Vagina (tissue), 2 donors: ENCODE measurements at regions not wholly inside any gene's neighbourhood (a gene's known extent, or its start where the extent isn't known, plus 50 kb on each side); places are given as distances from the start of the nearest gene placed in this dataset.

ENCODE experiments used
- DNase-seq, 2 donors: peaks; one replicate each; pipeline ENCODE4 v3.0.0-alpha.2; 2017; ENCODE audit errors: extremely low spot score in 2 of 2
- H3K27ac ChIP-seq: fragments of 200-600 bp; sonication (generic); one replicate; pipeline ENCODE4 v1.5.1; 2019
- H3K27me3 ChIP-seq: fragments of 200-600 bp; sonication (generic); one replicate; pipeline ENCODE4 v1.5.1; 2019
- H3K36me3 ChIP-seq, 2 donors: fragments of 200-600 bp; sonication (generic); one replicate each; pipeline ENCODE4 v1.5.1; 2017 to 2019
- H3K4me1 ChIP-seq: fragments of 200-600 bp; sonication (generic); one replicate; pipeline ENCODE4 v1.5.1; 2019
- H3K4me3 ChIP-seq, 2 donors: fragments of 200-600 bp; sonication (generic); 1 replicate in 1 of 2; 2 replicates in 1 of 2; pipeline ENCODE4 v1.5.1; 2016 to 2019
- H3K9me3 ChIP-seq: fragments of 200-600 bp; sonication (generic); one replicate; pipeline ENCODE4 v1.5.1; 2019
- POLR2A ChIP-seq, 2 donors: fragments of 450-650 bp; IDR thresholded peaks; one replicate each; pipeline ENCODE4 v1.6.1; 2017; ENCODE audit warnings: antibody characterized with exemption in 2 of 2, mild to moderate bottlenecking in 2 of 2, moderate library complexity in 2 of 2
- POLR2AphosphoS5 ChIP-seq, 2 donors: sonication (generic); formaldehyde crosslinking; IDR thresholded peaks; one replicate each; pipeline ENCODE4 v1.9.0; 2017; ENCODE audit warnings: antibody characterized with exemption in 2 of 2, mild to moderate bottlenecking in 2 of 2, low read depth in 1 of 2; ENCODE audit not compliant: insufficient read depth in 1 of 2
- intact Hi-C: fragments of 100-400 bp; cut with DNase I; formaldehyde crosslinking; loops from one replicate; pipeline ENCODE4 v1.15.1; 2023
- TF ChIP-seq, protein P1 (sequence below), 3 experiments: fragments of 450-650 bp in 2 of 3; fragments of 200-600 bp in 1 of 3; sonication (generic) in 1 of 3; IDR thresholded peaks; one replicate each; pipeline ENCODE4 v1.5.1; 2017 to 2019; ENCODE audit warnings: antibody characterized with exemption in 3 of 3, mild to moderate bottlenecking in 2 of 3, moderate library complexity in 2 of 3

DNA sequence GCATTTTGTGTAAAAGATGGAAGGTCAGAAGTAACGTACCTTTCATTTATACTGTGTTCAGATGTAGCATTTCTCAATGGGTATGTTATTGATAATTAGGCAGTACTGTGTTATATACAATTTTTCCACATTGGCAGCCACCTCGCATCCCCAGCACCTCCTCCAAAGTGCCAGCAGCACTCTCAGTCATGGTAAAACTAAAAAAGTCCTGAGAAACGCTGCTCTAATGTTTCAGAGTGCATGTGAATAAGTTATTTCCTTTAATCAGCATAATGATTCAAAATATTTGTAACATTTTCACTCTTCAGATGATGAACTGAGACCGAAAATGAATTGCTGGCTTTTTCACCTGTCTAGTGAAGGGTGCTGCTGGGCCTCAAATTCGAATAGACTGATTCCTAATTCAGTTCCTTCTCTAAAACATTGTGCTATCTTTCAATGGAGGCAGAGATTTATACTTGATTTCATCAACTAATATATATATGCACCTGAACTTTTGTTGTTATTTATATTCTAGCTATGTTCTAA lies 79.9 kb upstream of the ANKRD55 start:
- no peaks in the 10 kb centered on the region for H3K27me3 ChIP-seq
- DNase-seq = no peak

DNA sequence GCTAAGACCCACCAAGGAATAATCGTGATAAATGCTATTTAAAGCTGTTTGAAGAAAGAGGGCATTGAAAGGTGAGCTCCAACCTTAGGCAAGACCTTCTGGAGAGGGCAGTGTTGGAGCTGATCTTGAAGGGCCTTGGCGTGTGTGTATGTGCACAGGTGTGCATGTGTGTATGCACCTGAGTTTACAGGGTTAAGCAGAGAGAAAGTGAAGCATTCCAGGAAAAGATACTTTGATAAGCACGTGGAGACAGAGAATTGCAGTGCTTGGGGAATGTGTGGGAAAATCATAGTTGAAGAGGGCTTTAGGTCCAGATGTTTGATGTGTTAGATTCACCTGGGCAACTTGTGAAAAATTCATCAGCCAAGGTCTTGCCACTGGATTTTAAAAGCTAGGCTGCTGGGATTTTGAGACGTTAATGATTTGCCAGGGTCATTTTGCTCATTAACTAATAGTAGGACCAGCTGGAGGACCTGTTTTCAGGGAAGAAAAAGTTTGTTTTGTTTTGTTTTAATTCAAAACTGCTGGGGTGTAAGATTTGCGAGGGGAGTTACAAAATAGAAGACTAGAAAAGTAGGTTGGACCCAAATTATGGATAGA lies 78.3 kb upstream of the ANKRD55 start:
- no peaks in the 10 kb centered on the region for H3K36me3 ChIP-seq
- H3K27me3 ChIP-seq = no peaks in the 10 kb centered on the region
- no peak overlapping the region for H3K27ac ChIP-seq
- DNase-seq = no peak
- H3K9me3 ChIP-seq = no peaks in the 10 kb centered on the region
- no peak overlapping the region for H3K4me3 ChIP-seq
- TF ChIP-seq, protein P1, sequence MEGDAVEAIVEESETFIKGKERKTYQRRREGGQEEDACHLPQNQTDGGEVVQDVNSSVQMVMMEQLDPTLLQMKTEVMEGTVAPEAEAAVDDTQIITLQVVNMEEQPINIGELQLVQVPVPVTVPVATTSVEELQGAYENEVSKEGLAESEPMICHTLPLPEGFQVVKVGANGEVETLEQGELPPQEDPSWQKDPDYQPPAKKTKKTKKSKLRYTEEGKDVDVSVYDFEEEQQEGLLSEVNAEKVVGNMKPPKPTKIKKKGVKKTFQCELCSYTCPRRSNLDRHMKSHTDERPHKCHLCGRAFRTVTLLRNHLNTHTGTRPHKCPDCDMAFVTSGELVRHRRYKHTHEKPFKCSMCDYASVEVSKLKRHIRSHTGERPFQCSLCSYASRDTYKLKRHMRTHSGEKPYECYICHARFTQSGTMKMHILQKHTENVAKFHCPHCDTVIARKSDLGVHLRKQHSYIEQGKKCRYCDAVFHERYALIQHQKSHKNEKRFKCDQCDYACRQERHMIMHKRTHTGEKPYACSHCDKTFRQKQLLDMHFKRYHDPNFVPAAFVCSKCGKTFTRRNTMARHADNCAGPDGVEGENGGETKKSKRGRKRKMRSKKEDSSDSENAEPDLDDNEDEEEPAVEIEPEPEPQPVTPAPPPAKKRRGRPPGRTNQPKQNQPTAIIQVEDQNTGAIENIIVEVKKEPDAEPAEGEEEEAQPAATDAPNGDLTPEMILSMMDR (IDR thresholded peaks at IDR 0.05) = no peak
- no peak for TF ChIP-seq POLR2AphosphoS5 (IDR thresholded peaks at IDR 0.05; ENCODE audit: insufficient read depth in 1 of 2, low read depth in 1 of 2)
- no peak for TF ChIP-seq POLR2A (IDR thresholded peaks at IDR 0.05)
- peaks cover 5% of the 10 kb centered on the region for H3K4me1 ChIP-seq
- intact Hi-C loops = no loop called here

More for the DNA sequence above, 79.9 kb upstream of the ANKRD55 start:
- TF ChIP-seq POLR2A (IDR thresholded peaks at IDR 0.05) = no peak
- no peak for TF ChIP-seq POLR2AphosphoS5 (IDR thresholded peaks at IDR 0.05; ENCODE audit: insufficient read depth in 1 of 2, low read depth in 1 of 2)
- TF ChIP-seq, protein P1 (IDR thresholded peaks at IDR 0.05) = no peak
- Histone ChIP-seq H3K4me3 (no peak overlapping the region), H3K27ac (no peak overlapping the region), H3K4me1 (peaks cover 5% of the 10 kb centered on the region), H3K36me3 (no peaks in the 10 kb centered on the region), H3K9me3 (no peaks in the 10 kb centered on the region)
- intact Hi-C loops = no loop called here

DNA sequence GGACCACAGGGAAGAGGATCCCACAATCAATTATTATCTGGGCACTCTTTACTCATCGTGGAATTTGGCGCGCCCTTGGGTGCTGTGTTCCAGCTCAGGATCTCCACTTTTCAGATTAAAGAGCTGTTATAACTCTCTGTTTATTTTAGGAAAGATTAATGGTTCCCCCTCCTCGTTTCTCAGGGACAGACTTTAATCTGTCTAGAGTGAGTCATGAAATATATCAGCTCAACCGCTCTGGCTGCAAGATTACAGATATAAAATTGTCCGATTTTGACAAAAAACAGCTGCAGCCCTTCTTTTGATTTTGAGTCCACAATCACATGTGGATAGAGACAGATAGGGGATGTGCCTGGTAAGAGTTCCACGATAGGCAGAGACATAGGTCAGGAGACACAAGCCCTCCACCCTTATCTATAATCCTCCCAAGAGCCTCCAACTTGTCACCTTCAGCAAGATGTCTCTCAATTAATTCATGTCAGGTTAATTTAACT lies 77.6 kb upstream of the ANKRD55 start:
- no peaks in the 10 kb centered on the region for H3K9me3 ChIP-seq
- H3K27me3 ChIP-seq = no peaks in the 10 kb centered on the region
- H3K4me1 ChIP-seq = peaks cover 7% of the 10 kb centered on the region
- TF ChIP-seq POLR2AphosphoS5 (IDR thresholded peaks at IDR 0.05; ENCODE audit: insufficient read depth in 1 of 2, low read depth in 1 of 2) (no peak), POLR2A (IDR thresholded peaks at IDR 0.05) (no peak)
- TF ChIP-seq, protein P1 (IDR thresholded peaks at IDR 0.05) = no peak
- no peak overlapping the region for H3K27ac ChIP-seq
- intact Hi-C loops = no loop called here
- H3K4me3 ChIP-seq = no peak overlapping the region
- H3K36me3 ChIP-seq = no peaks in the 10 kb centered on the region
- DNase-seq = no peak

GRCh38 chr5:56309262-56309826 lies 76.2 kb upstream of the ANKRD55 start:
- Histone ChIP-seq H3K4me1 (peaks cover 11% of the 10 kb centered on the region), H3K36me3 (no peaks in the 10 kb centered on the region), H3K27ac (no peak overlapping the region), H3K9me3 (no peaks in the 10 kb centered on the region), H3K27me3 (no peaks in the 10 kb centered on the region), H3K4me3 (no peak overlapping the region)
- DNase-seq = no peak
- no peak for TF ChIP-seq POLR2A (IDR thresholded peaks at IDR 0.05)
- no peak for TF ChIP-seq POLR2AphosphoS5 (IDR thresholded peaks at IDR 0.05; ENCODE audit: insufficient read depth in 1 of 2, low read depth in 1 of 2)
- TF ChIP-seq, protein P1 (IDR thresholded peaks at IDR 0.05) = no peak
- intact Hi-C loops = no loop called here
